ENCODE measurements at regions not wholly inside any gene's neighbourhood (a gene's known extent, or its start where the extent isn't known, plus 50 kb on each side); places are given as distances from the start of the nearest gene placed in this dataset.

GRCh38 chr11:13567551-13567950 is 71.8 kb upstream of the PTH start:
- TF ChIP-seq LARP7 (IDR thresholded peaks at IDR 0.05) (no peak), POLR2AphosphoS5 (IDR thresholded peaks at IDR 0.05; ENCODE audit: low read length) (no peak), POLR2A (IDR thresholded peaks at IDR 0.05; ENCODE audit: low read depth, low read length) (no peak)
- TF ChIP-seq, protein P1, sequence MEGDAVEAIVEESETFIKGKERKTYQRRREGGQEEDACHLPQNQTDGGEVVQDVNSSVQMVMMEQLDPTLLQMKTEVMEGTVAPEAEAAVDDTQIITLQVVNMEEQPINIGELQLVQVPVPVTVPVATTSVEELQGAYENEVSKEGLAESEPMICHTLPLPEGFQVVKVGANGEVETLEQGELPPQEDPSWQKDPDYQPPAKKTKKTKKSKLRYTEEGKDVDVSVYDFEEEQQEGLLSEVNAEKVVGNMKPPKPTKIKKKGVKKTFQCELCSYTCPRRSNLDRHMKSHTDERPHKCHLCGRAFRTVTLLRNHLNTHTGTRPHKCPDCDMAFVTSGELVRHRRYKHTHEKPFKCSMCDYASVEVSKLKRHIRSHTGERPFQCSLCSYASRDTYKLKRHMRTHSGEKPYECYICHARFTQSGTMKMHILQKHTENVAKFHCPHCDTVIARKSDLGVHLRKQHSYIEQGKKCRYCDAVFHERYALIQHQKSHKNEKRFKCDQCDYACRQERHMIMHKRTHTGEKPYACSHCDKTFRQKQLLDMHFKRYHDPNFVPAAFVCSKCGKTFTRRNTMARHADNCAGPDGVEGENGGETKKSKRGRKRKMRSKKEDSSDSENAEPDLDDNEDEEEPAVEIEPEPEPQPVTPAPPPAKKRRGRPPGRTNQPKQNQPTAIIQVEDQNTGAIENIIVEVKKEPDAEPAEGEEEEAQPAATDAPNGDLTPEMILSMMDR (IDR thresholded peaks at IDR 0.05 in 2 of 3, conservative IDR thresholded peaks at IDR 0.05 in 1 of 3; ENCODE audit: control insufficient read depth in 2 of 3, extremely low read depth in 1 of 3, insufficient read depth in 1 of 3, low read depth in 3 of 3, low read length in 3 of 3): no peak
